ENCODE measurements at regions not wholly inside any gene's neighbourhood (a gene's known extent, or its start where the extent isn't known, plus 50 kb on each side); places are given as distances from the start of the nearest gene placed in this dataset.

DNA sequence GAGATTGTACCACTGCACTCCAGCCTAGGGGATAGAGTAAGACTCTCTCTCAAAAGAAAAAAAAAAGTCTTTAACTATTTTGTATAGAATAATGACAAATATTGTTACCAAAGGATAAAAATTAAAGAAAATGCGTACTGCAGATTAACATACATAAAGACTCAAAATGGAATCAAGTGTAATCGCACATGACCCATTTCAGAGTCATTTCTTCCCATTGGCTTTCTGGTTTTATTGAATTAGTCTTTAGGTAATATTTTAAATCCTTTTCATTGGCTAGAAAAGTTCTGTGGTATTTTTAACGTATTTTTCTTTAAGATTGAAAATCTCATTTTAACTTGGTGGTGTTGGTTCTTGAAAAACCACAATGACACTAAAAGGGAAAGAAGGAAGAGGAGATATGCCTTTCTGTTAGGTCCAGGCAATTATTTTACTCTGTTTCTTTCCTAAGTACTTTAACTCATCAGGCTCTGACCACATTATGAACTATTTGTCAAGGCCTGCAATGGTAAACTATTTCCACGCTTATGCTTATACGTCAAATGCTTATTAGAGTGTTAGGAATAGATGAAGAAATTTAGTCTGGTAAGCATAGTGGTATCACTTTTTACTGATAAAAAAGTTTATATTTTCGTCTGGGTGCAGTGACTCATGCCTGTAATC, 52.3 kb downstream of the PLEKHG1 start:
- DNase-seq, result no peak

DNA sequence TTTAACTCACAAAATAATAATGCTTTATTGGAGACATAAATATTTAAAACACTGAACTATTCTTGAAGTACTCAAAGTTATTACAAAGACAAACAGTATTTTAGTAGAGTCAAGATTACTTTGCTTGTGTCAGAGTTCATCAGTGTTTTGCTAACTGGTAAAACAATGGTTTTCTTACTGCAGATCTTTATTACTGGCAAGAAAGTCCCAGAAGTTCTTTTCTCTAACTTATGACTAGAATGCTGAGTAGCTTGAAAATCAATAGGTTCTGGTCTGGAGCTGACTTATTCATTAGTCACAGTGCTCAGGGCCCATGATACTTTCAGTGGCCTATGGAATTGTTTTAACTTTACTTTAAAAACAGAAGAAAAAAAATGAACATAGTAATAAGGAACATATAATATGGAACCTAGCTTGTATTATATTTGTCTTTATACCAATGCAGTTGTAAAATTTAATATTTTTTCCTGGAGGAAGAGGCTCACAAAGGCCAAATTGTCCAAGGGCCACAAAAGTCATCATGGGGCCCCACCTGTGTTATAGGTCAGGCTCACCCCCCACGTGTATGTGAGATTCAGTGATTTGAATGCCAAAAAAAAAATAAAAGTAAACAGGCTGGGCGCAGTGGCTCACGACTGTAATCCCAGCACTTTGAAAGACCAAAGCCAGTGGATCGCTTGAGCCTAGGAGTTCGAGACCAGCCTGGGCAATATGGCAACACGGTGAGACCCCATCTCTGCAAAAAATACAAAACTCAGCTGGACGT, 53.3 kb downstream of the PLEKHG1 start:
- DNase-seq, result no peak

DNA sequence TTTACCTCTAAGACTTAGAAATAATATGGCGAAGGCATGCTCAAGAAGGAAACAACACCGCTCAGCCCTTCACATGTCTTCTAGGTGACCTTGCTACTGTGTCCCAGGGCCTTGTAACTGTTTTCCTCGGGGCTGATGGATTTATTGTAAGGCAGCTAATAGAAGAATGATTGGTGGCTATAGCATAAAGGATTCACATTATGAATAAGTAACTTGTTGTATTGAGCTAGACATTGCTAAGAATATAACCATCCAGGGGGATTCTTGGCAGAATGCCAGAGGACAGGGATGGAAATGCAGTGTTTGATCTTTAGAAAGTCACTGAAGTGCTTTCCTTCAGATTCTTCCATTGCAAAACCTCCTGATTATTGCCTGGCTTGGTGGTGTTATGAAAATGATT, 54.9 kb downstream of the PLEKHG1 start:
- no peak for DNase-seq

DNA sequence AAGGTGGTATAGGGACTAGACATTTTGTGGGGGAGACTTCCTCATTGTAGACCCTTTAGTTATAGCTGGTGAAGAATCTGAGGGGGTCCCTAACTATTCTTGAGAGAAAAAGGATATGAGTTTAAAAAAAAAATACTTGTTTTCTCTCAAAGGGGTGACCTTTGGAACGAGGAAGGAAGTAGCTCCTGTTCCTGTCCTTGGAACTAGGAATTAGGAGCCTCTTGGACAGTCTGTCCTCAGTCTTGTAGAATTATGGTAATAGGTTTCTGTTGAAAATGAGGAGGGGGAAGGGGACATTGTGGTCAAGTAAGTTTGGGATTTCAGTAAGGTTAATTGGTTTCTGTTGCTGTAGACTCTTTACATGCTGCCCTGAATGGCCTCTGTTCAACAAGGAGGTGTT, 56.5 kb downstream of the PLEKHG1 start:
- no peak for DNase-seq

DNA sequence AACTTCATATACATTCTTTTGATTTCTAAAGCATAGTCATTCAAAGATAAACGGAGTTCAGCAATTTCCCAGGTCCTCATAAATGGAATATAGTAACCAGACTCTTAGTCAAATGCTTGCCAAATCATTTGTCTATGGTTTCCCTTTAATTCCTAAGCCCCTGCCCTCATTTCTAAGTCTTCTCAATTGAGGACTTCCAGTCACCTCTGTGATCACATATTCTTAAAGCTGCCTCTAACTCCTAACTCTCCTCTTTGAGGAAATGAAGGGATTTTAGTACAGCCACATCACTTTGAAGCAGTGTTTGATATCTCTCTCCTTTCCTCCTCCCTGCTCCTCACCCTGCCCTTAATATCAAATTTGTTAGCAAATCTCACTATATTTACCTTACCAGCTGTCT, 58.7 kb downstream of the PLEKHG1 start:
- DNase-seq, result no peak

DNA sequence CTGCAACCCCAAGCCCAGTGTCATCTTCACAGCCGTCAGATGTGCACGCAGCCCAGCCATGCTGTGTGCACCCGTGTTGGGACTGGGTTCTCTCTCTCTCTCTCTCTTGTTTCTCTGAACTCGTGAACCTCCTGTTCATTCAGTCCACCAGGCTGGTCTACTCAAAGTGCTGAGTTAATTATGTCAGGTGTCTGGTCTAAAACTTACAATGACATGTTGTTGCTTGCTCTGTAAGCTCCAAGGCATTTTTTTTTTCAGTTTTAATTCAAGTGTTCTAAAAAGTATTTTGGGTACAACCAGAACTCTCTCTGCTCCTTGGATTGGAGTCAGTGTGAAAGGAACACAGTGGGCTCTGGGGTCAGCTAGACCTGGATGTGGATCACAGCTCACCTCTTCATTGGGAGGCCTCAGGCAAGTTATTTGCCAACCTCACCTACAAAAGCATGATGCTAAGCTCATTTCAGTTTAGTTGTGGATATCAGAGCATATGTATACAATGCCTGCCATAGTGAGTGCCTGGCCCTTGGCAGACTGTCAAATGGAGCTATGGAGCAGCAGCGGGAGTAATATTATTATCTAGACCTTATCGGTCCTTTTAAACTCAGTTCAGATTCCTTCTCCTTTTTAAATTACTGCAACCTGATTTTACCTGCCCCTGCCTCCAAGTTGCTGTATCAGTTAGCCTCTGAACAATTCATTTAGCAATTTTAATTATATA, 59.5 kb downstream of the PLEKHG1 start:
- no peak for DNase-seq

DNA sequence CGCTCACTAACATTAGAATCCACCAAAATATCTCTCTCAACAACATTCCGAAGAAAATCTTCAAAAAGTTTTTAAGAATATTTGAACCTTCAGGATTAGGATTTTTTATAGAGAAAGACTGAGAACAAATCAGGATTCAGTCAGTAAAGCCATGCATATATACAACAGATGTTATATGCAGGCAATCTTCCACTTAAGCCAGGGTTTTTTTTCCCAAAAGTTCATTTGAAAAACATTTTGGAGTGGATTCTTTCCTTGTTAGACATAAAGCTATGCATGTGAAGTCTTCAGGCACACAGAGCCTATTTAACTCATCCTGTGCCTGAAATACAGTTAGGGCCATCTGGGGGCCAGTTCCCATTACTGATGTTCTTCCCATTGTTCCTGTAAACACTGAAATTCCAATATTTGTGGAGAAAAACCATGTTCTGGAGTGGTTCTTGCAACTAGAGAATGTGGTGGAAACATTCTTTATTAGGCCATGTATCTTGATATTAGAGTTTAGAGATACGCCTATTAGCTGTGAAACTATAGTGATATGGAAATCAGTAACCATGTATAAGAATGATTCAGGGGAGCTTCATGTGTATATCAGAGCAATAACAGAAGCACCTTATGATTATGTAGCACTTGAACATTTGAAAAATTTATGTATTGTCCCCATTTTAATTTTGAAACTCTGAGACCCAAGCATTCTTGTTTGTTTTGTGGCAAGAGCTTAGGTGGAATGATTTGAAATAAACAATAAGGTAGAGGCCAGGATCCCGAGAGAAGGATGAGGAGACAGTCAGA, 61.7 kb downstream of the PLEKHG1 start:
- DNase-seq, result no peak

DNA sequence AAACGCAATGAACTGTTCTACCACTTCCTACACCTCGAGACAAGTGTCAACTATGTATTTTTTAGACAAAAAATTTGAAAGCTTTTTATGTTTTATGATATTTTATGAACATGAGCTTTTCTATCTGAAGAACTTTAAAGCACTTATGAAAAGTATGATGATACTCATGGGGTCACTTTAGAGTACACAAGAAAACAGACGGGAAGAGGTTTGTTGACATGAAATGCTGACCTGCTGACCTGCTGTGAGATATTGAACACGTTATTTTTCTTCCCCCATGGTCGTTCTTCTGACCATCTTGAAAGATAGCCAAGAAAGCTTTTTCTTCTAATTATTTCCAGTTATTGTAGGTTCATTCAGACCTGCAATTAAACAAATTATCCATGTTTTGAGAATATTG, 63.1 kb downstream of the PLEKHG1 start:
- DNase-seq, result no peak

DNA sequence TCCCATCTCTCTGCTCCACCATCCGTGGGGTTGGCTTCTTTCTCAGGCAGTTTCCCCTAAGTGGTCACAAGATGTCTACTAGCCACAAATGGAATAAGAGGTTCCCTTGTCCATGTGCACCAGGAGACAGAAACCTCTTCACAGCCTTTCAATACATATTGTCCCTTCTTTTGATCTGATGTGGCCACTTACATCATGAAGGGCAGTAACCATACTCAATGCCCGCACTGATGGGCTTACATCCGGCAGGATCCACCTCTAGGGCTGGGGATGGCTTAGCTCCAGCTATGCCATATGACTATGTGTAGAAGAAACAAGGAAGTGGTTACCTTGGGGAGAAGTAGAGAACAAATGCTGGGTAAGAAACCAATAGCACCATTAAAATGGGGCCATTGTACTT, 64.4 kb downstream of the PLEKHG1 start:
- no peak for DNase-seq

DNA sequence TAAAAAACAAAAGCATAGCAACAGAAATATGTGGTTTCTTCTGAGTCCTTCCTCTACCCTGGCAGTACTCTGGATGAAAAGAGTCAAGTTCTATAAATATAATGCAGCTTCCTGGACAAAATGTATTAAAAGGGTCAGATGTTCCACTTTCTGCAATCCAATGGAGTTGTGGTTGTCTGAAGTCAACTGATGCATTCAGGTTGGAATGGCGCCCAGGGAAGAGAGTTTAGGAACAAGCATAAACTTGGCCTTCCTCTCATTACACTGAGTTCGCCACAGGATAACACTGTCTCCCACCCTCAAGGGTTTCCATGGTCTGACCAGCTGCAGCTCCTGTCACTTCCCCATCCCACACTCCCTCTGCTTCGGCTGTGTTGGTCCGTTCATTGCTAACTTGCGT, 66.4 kb downstream of the PLEKHG1 start:
- DNase-seq, result no peak

DNA sequence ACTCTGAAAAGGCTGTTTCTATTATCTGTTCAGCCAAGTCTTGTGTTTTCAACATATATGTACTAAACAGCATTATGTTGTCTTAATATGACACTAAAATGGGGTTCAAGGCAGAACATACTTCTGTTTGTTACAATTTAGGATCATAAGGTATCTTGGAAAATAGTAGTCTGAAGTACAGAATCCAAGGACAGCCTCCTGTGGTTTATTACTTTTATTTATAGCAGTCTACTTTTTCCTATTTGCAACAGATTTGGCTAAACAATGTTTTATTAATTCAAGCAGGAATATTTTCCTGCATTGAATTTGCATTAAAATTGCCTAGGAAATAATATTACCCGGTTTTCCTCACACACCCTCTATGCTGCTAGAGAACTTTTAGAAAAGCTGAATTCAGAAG, 67.7 kb downstream of the PLEKHG1 start:
- DNase-seq, result no peak

DNA sequence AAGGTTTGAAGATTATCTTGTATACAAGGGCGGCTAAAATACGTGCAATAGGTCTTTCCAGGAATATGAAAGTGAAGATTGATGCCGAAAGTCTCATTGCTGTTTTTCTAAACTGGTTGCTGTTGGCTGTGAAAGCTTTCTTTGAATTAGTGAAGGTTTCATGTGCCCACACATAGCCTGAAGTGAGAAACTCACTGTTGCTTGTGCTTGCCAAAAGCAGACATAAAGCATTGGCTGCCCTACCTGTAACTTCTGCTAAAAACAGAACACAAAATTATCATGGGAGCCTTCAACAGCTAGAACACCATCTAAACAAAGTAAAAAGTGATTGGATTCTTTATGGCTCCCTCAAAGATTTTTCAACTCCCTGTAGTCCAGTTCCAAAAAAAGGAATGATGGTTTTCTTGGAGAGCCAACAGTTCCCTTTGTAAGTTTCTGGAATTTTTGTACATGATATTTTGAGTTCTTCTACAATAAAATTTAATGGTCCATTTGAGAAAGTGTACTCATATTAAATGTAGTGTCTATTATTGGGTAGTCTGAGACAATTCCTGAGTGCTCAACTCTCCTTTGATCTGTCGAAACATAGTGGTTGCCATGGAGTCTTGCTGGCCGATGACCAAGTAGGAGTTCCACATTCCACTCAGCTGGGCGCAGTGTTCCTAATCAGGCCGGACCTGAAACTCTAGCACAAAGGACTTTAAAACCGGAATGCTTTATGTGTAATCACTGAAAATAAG, 68.5 kb downstream of the PLEKHG1 start:
- DNase-seq, result no peak

DNA sequence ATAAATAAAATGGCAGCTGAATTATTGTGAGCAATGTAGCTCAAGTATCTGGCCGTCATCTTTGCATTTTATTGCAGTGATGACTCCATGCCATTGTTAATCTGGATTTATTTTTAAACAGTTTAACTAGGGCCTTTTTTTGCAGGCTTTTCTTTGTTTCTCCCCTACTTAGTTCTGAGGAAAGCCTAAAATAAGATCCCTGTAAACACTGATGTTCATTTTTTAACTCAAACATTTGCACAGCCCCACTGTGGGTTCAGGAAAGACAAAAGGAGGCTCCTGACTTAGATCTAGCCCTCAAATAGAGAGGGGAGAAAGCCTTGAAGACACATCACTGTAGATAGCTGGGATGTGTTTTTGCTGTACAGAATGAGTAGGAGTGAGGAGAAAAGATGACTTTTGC, 69.2 kb downstream of the PLEKHG1 start:
- DNase-seq, result no peak

DNA sequence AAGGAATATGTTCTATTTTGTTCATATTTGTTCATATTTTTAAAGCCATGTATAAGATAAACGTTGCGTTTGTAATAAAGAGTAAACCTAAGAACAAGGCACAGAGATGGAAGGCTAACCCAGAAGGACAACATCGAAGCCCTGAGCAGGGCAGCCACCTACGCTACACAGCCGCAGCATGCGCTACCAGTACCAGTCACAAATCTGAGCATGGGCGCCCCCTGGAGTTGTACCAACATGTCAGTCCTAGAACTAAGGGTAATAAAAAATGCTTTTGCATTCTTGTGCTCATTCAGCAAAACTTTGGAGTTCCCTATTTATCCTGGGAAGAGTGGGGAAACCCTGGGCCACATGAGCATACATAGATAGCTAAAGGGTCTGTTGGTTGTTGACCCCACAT, 70.6 kb downstream of the PLEKHG1 start:
- DNase-seq, result no peak

DNA sequence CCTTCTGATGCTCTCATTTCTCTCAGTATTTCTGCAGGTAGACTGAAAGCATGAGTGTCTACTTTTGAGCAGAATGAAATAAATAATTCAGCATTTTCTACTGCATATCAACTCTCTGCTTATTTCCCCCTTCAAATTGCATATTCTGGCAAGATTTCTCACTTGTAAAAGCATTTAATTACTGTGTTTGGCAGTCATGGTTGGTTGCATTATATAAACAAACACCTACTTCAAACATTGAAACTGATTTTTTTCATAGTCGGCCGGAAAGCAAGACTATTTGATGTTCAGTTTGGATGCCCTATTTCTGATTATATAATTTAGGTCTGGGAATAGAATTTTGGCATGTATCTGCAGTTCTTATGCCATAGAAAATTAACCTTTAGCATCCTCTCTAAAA, 73.1 kb downstream of the PLEKHG1 start:
- DNase-seq, result no peak

DNA sequence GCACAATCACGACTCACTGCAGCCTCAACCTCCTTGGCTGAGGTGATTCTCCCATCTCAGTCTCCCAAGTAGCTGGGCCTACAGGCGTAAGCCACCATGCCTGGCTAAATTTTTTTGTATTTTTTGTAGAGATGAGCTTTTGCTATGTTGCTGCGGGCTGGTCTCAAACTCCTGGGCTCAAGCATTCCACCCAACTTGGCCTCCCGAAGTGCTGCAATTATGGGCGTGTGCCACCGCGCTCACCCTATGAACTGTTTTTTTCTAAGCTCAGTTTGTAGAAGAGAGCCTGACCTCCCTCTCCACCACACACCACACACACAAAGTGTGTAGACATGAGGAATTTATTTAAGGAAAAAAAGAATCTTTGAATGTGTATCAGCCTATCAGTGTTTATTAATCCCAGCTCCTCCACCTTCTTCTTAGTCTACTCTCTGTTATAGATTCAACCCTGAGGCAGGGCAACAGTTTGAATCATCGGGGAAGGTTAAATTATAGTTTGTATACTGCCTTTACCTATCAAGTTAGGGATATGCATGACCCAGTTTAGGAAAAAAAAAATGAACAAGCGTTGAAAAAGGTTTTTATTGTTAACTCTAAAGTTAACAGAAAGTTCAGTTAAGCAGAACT, 74.1 kb downstream of the PLEKHG1 start:
- no peak for DNase-seq

DNA sequence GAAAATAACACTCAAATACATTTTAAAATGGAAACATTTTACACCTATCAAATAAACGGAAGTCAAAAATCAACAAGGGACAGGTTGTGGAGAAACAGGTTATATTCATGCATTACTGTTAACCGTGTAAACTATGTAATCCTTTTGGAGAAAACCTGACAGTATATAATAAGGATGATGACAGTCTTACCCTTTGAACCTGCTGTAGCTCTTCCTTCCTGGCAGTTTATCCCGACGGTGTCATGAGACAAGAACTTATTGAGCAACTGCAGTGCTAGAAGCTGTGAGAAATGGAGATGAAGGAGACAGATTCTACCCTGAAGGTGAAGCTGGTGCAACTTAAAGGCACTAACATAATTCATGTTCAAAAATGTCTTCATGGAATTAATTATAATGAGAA, 76.7 kb downstream of the PLEKHG1 start:
- no peak for DNase-seq

DNA sequence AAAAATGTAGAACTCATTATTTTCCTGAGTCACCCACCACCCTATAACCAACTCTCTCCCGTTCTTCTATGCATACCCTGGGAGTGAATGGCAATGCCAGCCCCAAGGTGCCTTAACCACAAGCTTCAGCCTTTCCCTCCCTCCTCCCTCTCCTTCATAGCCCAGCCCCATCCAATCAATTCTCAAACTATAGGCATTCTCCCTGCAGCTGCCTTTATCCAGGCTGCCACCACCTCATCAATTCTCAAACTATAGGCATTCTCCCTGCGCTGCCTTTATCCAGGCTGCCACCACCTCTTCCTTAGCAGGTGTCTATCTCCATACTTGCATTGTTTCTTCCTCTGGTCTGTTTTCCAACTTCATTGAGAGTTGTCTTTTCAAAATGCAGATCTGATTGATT, 77.1 kb downstream of the PLEKHG1 start:
- no peak for DNase-seq

DNA sequence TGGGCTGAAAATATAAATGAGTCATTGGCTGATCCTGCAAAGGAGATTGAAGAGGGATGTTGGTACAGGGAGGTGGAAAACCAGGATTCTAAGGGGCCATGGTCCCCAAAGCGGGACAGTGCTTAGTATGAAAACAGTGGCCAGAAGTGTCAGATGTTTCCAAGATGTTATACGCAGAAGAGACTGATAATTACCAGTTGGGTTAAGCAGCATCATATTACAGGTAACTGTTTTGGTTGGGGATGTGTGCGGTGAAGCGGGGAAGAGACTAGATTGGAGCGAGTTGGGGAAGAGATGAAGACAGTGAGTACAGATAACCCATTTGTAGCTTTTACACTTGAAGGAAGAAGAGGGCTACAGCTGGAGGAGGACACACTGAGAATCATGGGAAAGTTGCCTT, 80.8 kb downstream of the PLEKHG1 start:
- DNase-seq, result no peak

DNA sequence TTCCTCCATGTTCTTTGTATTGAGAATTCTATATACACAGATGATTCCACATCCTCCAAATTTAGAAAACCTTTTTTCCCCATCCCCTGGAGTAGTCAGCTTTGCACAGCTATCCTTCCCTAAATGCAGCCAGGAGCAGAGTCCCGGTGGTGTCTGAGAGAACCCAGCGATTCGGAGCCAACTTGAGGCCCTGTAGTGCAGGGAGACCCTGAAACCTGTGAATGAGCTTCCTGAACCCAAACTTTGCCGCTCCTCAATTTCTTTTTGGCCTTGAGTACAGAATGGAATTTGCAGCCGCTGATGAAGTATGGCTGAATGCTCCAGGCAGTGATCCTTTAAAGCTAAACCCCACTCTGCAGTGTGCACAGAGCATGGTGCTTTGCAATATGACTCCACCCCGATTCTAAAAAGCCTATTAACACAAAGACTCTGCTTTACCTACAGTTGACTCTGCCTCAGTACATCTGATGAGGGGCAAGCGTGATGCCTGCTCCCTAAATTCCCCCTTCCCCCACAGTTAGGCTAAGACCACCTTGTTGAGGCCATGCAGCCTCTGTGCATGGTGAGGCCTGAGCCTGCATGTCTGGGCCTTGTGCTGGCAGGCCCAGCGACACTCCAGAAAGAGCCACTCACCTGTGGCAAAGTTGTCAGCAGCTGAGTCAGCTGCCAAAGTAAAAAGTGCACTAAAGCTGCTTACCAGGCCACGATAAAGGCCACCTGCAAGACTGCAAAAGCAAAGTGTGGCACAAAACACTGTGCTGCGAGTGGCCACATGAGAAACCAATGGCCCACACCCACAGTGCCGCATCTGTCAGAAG, 82.1 kb downstream of the PLEKHG1 start:
- DNase-seq, result no peak

DNA sequence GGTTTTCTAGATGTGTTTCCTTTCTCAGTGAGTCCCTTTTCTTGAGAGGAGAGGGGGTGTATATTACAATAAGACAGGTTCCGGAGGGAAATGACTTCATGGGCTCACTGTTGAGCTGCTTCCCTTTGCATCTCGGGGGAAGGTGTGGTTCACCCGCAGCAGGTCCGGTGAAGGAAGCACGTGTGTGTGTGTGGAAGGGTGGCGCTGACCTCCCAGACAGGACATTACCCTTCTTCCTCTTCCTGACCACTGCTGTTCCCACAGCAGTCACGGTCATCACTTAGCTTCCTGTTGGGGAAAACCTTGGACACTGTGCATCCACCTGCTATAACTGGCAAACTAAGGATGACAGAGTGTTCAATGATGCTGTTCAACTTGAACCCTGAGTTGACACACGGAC, 83.6 kb downstream of the PLEKHG1 start:
- no peak for DNase-seq

Data from SHP77 (cell line).